H9 (cell line): ENCODE measurements at regions not wholly inside any gene's neighbourhood (a gene's known extent, or its start where the extent isn't known, plus 50 kb on each side); places are given as distances from the start of the nearest gene placed in this dataset.

ENCODE experiments used
- DNase-seq: peaks from one replicate; pipeline ENCODE4 v3.0.0-alpha.2; 2017
- H2AFZ ChIP-seq: one replicate; pipeline ENCODE4 v1.6.1; 2013; ENCODE audit warnings: mild to moderate bottlenecking, low read length, control low read depth, moderate library complexity
- H2AK5ac ChIP-seq: 2 replicates; pipeline ENCODE4 v1.6.1; 2013; ENCODE audit warnings: low read length, control low read depth, mixed read lengths; ENCODE audit not compliant: insufficient read length
- H2BK120ac ChIP-seq: one replicate; pipeline ENCODE4 v1.6.1; 2013; ENCODE audit warnings: low read depth, mild to moderate bottlenecking, low read length, control low read depth, inconsistent platforms; ENCODE audit not compliant: poor library complexity, severe bottlenecking
- H2BK12ac ChIP-seq: 2 replicates; pipeline ENCODE4 v1.6.1; 2013; ENCODE audit warnings: low read length, control low read depth, mixed read lengths, low read depth; ENCODE audit not compliant: insufficient read length
- H2BK15ac ChIP-seq: 2 replicates; pipeline ENCODE4 v1.6.1; 2013; ENCODE audit warnings: low read depth, low read length, control low read depth
- H2BK20ac ChIP-seq: one replicate; pipeline ENCODE4 v1.6.1; 2013; ENCODE audit warnings: low read depth, mild to moderate bottlenecking, low read length, control low read depth, inconsistent platforms; ENCODE audit not compliant: poor library complexity, severe bottlenecking
- H2BK5ac ChIP-seq: 2 replicates; pipeline ENCODE4 v1.6.1; 2013; ENCODE audit warnings: low read length, control low read depth, mixed read lengths; ENCODE audit not compliant: insufficient read length
- H3K14ac ChIP-seq: 2 replicates; pipeline ENCODE4 v1.6.1; 2013; ENCODE audit warnings: low read length, control low read depth; ENCODE audit not compliant: insufficient read depth
- H3K18ac ChIP-seq: 2 replicates; pipeline ENCODE4 v1.6.1; 2013; ENCODE audit warnings: low read depth, mild to moderate bottlenecking, mixed read lengths, low read length, control low read depth; ENCODE audit not compliant: insufficient read length
- H3K23ac ChIP-seq: 2 replicates; pipeline ENCODE4 v1.6.1; 2013; ENCODE audit warnings: low read length, control low read depth, mixed read lengths, low read depth; ENCODE audit not compliant: insufficient read length
- H3K23me2 ChIP-seq: 2 replicates; pipeline ENCODE4 v1.6.1; 2013; ENCODE audit warnings: low read depth, mild to moderate bottlenecking, mixed read lengths, low read length, control low read depth; ENCODE audit not compliant: insufficient read length, poor library complexity, severe bottlenecking
- H3K27ac ChIP-seq: 2 replicates; pipeline ENCODE4 v1.5.1; 2013; ENCODE audit warnings: low read length, control low read depth, mixed read lengths, low read depth; ENCODE audit not compliant: insufficient read length
- H3K27me3 ChIP-seq: 2 replicates; pipeline ENCODE4 v1.6.1; 2013; ENCODE audit warnings: low read length, control low read depth, inconsistent platforms; ENCODE audit not compliant: insufficient read depth
- H3K4ac ChIP-seq: 2 replicates; pipeline ENCODE4 v1.6.1; 2013; ENCODE audit warnings: low read depth, mild to moderate bottlenecking, control low read depth, inconsistent platforms, low read length, moderate library complexity
- H3K4me1 ChIP-seq: 2 replicates; pipeline ENCODE4 v1.6.1; 2013; ENCODE audit warnings: low read length, control low read depth, inconsistent platforms; ENCODE audit not compliant: insufficient read depth
- H3K4me2 ChIP-seq: 2 replicates; pipeline ENCODE4 v1.6.1; 2013; ENCODE audit warnings: low read length, control low read depth, mixed read lengths; ENCODE audit not compliant: insufficient read length, insufficient read depth
- H3K56ac ChIP-seq: 2 replicates; pipeline ENCODE4 v1.6.1; 2013; ENCODE audit warnings: low read depth, mild to moderate bottlenecking, mixed read lengths, low read length, control low read depth; ENCODE audit not compliant: insufficient read length
- H3K79me1 ChIP-seq: 2 replicates; pipeline ENCODE4 v1.6.1; 2013; ENCODE audit warnings: low read depth, mild to moderate bottlenecking, moderate library complexity, low read length, control low read depth, inconsistent platforms; ENCODE audit not compliant: insufficient read depth, poor library complexity, severe bottlenecking
- H3K79me2 ChIP-seq: 2 replicates; pipeline ENCODE4 v1.6.1; 2013; ENCODE audit warnings: low read length, control low read depth, inconsistent platforms; ENCODE audit not compliant: insufficient read depth
- H3K9ac ChIP-seq: 2 replicates; pipeline ENCODE4 v1.6.1; 2013; ENCODE audit warnings: low read length, control low read depth, mixed read lengths; ENCODE audit not compliant: insufficient read length; ENCODE audit errors: extremely low read depth
- H3K9me3 ChIP-seq: one replicate; pipeline ENCODE4 v1.6.1; 2013; ENCODE audit warnings: low read depth, low read length, inconsistent platforms; ENCODE audit not compliant: control insufficient read depth
- H3T11ph ChIP-seq: one replicate; pipeline ENCODE4 v1.6.1; 2013; ENCODE audit warnings: mild to moderate bottlenecking, low read length, control low read depth, inconsistent platforms
- H4K20me1 ChIP-seq: one replicate; pipeline ENCODE4 v1.6.1; 2013; ENCODE audit not compliant: control insufficient read depth, insufficient read length, insufficient read depth
- H4K5ac ChIP-seq: 2 replicates; pipeline ENCODE4 v1.6.1; 2013; ENCODE audit warnings: low read depth, mild to moderate bottlenecking, mixed read lengths, low read length, control low read depth; ENCODE audit not compliant: insufficient read length
- H4K8ac ChIP-seq: replicated peaks from 2 replicates; pipeline ENCODE4 v1.6.1; 2013; ENCODE audit warnings: low read length, control low read depth, mixed read lengths, low read depth; ENCODE audit not compliant: insufficient read length
- H4K91ac ChIP-seq: 2 replicates; pipeline ENCODE4 v1.6.1; 2013; ENCODE audit warnings: low read depth, mild to moderate bottlenecking, moderate library complexity, mixed read lengths, low read length, control low read depth; ENCODE audit not compliant: insufficient read length
- H3K27ac Mint-ChIP-seq, 3 experiments: 2 replicates in 2 of 3; 3 replicates in 1 of 3; pipeline ENCODE4 v1.8.0; 2020 to 2021; ENCODE audit warnings: mixed read lengths in 3 of 3, mild to moderate bottlenecking in 1 of 3, moderate library complexity in 1 of 3
- H3K27me3 Mint-ChIP-seq: 2 replicates; pipeline ENCODE4 v1.8.0; 2021; ENCODE audit warnings: low read depth, mild to moderate bottlenecking, moderate library complexity, mixed read lengths
- H3K36me3 Mint-ChIP-seq, 3 experiments: 2 replicates in 2 of 3; 3 replicates in 1 of 3; pipeline ENCODE4 v1.8.0; 2020 to 2021; ENCODE audit warnings: low read depth in 3 of 3, mixed read lengths in 3 of 3; ENCODE audit not compliant: insufficient read depth in 1 of 3
- H3K4me1 Mint-ChIP-seq, 2 experiments: 2 replicates each; pipeline ENCODE4 v1.8.0; 2020; ENCODE audit warnings: mixed read lengths in 2 of 2
- H3K4me3 Mint-ChIP-seq, 2 experiments: 2 replicates in 1 of 2; 3 replicates in 1 of 2; pipeline ENCODE4 v1.8.0; 2020 to 2021; ENCODE audit warnings: mild to moderate bottlenecking in 2 of 2, mixed read lengths in 2 of 2, moderate library complexity in 1 of 2
- H3K9me3 Mint-ChIP-seq, 2 experiments: 2 replicates in 1 of 2; 3 replicates in 1 of 2; pipeline ENCODE4 v1.8.0; 2020; ENCODE audit warnings: mild to moderate bottlenecking in 2 of 2, mixed read lengths in 2 of 2, moderate library complexity in 1 of 2
- CTCF ChIP-seq: fragments of 200-600 bp; sonication (generic); conservative IDR thresholded peaks from 3 replicates; pipeline ENCODE4 v1.8.0; 2021; ENCODE audit warnings: antibody characterized with exemption, mild to moderate bottlenecking
- WGBS: extraction: QIAGEN DNeasy Blood & Tissue Kit; methylation state at CpG from one replicate; pipeline ENCODE4 v1.1.7; 2013; ENCODE audit warnings: missing lambda C conversion rate, low lambda C conversion rate, mixed read lengths; ENCODE audit not compliant: insufficient read length; ENCODE audit errors: extremely low coverage; 5-methylcytosine and 5-hydroxymethylcytosine counted together

- peaks cover 6% of the 10 kb centered on the region for H3K27me3 Mint-ChIP-seq
Observed at GRCh38 chr22:48098921-48099245, 1336.4 kb downstream of the TBC1D22A start.

More at GRCh38 chr22:48098921-48099245, 1336.4 kb downstream of the TBC1D22A start:
- Mint-ChIP-seq H3K36me3 (peaks cover 0 to 2% (median 0%) of the 10 kb centered on the region in 3 experiments; a peak in 1 of 7 replicates), H3K4me1 (peaks cover 8 to 16% of the 10 kb centered on the region in 2 experiments), H3K9me3 (peaks cover 2 to 4% of the 10 kb centered on the region in 2 experiments; a peak in 3 of 5 replicates), H3K27ac (no peak overlapping the region), H3K4me3 (no peak overlapping the region)
- Histone ChIP-seq H3K56ac (no peak overlapping the region), H2AFZ (no peak overlapping the region), H3K23me2 (no peaks in the 10 kb centered on the region), H3K79me2 (no peaks in the 10 kb centered on the region), H3K27me3 (no peaks in the 10 kb centered on the region), H3K14ac (no peak overlapping the region), H2AK5ac (no peak overlapping the region), H3K79me1 (no peaks in the 10 kb centered on the region), H2BK5ac (no peak overlapping the region), H3K4ac (no peak overlapping the region), H3K4me2 (no peak overlapping the region), H3K4me1 (no peaks in the 10 kb centered on the region), H3K27ac (no peak overlapping the region), H3K9ac (no peak overlapping the region), H2BK12ac (no peak overlapping the region), H4K5ac (no peak overlapping the region), H3T11ph (no peak overlapping the region), H4K91ac (no peak overlapping the region), H2BK20ac (no peak overlapping the region), H2BK15ac (no peak overlapping the region), H4K8ac (no peak overlapping the region), H3K18ac (no peak overlapping the region), H3K23ac (no peak overlapping the region), H3K9me3 (no peaks in the 10 kb centered on the region), H4K20me1 (no peaks in the 10 kb centered on the region), H2BK120ac (no peak overlapping the region)
- no peak for TF ChIP-seq CTCF
- DNase-seq: peak; percentile 10
- no CpG with 5 or more reads among the region's 10 CpGs for WGBS
